AG20443 (cell line): ENCODE measurements at regions not wholly inside any gene's neighbourhood (a gene's known extent, or its start where the extent isn't known, plus 50 kb on each side); places are given as distances from the start of the nearest gene placed in this dataset.
"Not testable (repeated sequence)": the region's sequence is repeated elsewhere in the genome, so short reads cannot be mapped to it uniquely, and the experiment has no call there.

Source experiments
- DNase-seq: peaks from one replicate; pipeline ENCODE4 v3.0.0; 2012; ENCODE audit warnings: low spot score, mixed read lengths

DNA sequence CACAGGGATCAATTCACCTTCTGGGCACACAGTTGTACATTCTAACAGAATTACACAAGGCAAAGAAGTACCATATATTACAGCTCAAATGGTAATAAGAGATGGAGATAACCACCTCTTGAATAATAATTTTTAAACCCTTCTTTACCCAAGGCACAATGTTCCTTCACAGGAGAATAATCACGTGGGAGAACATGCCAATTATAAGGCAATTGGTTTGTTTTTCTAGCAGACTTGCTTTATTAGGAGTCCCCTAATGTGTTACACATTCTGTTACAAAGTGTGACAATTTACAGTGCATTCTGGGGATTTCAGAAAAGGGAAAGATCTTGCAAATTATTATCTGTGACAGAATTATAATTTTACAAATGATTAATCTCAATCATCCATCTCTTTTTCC lies 380.3 kb downstream of the RND3 start:
- no peak for DNase-seq

DNA sequence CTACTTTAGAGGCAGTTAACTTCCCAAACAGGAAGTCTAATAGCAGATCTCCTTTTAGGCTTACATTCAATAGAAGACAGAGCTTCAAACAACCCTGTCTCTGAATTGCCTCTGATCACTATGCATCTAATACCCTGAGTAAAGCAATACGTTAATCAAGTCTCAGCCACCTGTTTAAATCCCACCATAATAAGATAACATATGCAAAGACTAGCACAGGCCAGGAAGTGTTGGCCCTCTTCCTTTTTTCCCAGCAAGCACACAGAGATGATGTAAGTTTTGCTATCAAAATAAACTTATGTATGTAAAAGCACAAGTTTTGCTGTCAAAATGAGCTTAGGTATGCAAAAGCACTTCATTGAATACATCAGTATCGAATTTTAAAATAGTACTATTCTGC lies 385.5 kb downstream of the RND3 start:
- no peak for DNase-seq

DNA sequence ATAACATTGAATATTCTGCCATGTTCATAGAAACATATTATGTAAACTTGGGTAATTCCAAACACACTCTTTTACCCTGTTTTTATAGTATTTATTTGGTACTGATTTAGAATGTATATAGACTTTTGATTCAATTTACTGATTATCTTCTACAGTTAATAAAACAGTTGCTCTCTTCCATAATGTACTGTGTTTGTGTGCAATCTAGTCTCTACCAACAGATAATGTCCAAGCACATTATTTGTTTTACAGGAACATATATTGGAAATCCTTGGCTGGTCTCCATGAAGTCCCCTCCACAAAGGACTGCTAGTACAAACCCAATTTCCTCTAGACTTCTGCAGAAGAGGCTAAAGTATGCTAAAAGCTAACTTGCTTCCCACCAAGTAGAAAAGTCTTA lies 386.6 kb downstream of the RND3 start:
- no peak for DNase-seq

DNA sequence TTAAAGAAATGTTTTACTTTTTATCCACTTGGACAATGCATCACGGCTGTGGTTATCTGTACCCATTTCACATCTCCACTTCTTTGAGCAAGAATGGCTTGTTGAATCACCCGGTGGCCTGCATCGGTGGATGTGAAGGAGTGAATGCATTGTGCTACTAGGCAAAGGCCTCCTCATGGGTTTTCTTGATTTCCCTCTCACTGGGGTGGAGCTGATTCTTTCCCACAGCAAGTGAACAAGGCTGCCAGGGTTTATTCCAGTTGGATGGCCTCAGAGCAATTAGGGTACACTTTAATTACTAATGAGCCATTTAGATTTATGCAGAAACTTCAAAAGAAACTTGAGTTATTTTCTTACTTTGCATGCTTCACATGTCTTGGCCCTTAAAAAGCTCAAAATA lies 387.1 kb downstream of the RND3 start:
- no peak for DNase-seq

DNA sequence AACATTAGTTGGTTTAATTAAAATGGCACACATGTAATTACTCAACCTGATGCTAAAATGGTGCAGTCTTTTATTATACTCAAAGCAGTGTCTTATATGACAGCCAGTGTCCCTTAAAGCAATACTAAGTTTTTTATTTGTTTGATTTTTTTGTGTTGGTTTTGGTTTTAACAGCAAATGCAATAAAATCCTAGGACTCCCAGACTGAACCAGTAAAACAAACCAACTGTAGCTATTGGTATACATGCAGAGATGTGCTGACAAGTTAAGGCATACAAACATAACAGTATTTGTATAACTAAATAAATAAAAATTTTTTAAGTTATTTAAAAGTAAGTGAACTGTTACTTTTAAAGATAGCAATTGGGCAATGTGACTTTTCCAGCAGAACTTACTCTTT lies 387.7 kb downstream of the RND3 start:
- no peak for DNase-seq

DNA sequence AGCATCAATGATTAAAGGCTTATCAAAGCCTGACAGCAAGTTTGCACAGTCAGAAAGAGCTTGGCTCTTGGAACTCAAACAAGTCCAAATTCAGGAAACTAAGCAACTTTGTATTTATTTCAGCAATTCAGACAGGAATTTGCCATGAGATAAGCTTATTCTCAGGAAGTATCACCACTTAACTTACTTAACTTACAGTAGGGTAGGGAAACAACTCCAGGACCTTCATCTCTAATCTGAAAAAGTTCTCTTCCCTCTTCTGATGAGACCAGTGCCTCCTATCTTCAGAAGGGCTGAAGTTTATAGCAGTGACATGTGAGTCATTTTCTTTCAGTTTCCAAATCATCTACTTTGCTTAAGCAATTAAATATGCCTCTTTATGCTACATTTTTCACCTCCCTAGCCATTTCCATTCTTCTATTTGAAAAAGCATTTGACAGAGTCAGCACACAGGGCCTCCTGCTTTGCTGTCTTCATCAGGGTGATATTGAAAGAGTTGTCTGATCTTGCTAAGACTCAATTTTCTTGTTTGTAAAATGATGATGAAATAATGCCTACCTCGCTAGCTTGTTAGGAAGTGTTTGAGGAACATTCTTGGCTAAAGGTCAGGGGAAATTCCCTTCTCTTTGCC lies 389.5 kb downstream of the RND3 start:
- DNase-seq = peak; percentile 53

DNA sequence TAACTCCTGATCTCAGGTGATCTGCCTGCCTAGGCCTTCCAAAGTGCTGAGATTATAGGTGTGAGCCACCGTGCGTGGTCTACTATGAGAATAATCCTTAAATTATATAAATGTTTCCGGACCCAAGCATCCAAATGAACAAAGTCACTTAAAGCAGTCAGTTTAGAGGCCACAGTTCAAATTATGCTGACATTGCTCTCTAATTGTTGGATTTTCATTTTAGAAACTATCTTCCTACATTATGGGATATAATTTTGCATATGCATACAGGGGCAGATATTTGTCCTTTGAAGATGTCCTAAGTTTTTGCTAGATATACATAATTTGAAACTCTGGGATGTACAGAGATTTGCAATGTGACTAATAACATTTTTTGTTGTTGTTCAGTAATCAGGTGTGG lies 390.1 kb downstream of the RND3 start:
- no peak for DNase-seq

DNA sequence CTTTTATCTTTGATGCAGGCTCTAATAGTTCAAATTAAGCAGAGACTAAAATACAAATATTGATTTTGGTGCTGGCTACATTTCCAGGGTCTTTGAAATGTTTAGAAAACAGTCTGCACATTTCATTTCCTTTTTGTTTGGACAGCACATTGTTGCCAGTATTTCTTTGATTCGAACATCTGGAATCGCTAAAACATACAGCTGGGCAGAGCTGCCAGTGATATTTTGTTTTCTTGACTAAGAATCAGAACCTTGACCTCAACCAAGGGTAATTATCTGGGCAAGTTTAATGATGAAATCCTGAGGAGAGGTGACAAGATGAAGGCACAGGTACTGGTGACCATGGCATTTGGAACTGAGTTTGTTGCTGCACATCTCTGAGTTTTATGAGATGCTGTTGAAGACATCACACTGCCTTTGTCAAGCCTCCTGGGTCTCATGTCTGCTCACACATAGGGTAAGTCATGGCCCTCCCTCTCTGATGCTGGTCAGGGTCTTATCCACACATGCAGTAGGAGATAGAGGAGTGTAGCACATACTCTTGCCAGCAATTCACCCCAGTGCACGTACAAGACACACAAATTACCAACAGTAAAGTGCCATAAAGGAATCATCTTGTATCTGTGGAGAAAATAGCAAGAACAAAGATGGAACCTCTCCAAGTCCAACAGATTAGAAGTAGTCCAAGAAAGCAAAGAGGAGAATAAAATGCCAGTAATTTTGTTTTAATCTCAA lies 391.9 kb downstream of the RND3 start:
- DNase-seq = no peak

DNA sequence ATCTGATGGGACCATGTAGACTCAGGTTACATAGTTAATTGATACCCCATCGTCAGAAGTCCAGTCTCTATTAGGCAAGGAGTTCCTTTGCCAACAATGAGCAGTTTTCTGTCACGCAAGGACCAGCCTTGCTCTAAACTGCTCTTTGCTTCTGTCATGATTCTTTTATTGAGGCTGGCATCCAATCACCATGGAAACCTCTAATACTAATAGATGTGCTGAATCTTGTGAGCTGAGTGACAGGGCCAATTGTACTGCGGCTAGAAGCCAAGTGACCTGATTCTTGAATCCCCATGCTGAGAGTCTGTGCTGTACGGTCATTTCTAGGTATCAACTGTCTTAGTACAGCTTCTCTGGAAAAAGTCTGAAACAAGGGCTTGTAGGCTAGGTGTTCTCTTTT lies 395.6 kb downstream of the RND3 start:
- no peak for DNase-seq

DNA sequence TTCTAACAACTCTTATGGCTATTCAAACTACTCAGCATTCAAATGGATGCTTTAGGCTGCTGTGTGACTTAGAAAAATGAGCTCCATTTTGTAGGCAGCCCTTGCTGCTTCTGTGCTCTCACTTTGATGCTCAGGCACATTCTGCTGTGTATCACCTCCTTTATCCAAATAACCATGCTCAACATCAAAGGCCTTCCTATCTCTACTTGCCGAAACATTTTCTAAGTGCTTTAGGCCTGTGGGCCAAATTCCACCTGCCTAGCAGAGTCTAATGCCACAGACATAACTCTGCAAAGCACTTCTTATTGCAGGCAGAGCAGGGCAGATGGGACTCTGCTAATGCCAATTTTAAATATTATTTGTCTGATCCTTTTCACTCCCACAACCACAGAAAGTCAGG lies 397.4 kb downstream of the RND3 start:
- DNase-seq = no peak

DNA sequence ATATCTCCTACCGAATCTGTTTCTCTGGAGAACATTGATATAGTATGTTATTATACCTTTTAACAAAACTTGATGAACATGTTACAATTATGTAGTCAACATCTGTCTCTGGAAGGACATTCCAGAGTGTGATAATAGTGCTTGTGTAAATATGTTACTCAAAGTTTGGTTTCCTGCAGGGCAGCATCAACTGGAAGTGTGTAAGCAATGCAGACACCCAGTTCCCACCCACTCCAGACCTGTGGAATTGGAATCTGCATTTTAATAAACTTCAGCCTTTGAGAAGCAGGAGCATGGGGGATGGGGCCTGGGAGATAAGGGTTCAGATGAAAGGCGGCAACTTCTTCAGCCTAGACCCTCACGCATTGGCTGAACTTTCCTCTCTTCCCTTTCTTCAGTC lies 398.9 kb downstream of the RND3 start:
- DNase-seq = no peak

DNA sequence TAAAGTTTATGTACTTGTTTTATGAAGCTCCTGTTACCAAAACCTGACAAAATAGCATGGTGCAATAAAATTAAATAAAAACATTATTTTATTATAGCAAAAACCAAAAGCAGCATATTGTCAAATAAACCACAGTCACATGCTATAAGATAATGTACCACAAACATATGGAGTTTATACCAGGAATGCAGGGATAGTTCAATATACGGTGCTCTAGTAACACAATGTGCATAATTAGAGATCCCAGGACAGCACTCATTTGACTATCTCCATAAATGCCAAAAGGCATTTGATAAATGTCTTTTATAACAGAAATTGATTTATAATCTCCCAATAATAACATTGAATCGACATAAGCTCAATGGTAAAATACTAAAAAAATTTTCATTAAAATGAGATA lies 402.0 kb downstream of the RND3 start:
- DNase-seq = no peak

DNA sequence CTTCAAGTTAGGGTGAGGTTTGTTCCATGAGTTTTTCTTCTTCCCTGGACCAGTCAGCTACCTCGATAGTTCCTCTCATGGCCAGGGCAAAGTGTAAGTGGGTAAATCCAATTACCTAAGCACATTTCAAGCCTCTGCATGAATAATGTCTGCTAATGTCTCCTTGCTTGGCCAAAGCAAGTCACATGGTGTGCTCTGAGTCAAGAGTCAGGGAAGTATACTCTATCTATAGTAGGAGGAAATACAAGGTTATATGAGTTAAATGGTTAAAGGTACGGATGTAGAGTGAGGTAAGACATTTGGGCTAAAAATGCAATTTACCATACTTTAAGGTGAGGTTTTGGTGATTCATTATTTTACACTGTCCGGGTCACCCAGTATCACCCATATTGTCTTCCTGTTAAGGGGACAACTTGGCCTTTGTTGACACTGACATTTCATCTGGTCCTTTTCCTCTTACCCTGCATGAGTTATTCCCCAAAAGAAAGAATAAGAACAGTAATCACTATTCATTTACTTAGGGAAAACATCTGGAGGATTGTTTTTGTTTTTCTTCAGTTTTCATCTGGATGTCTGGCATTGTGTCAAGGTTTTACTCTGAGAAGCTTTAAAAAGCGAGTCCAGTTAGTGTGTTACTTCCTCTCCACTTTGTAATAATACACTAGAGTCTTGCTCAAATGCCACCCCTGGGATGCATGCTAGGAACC lies 405.5 kb downstream of the RND3 start:
- DNase-seq = no peak

DNA sequence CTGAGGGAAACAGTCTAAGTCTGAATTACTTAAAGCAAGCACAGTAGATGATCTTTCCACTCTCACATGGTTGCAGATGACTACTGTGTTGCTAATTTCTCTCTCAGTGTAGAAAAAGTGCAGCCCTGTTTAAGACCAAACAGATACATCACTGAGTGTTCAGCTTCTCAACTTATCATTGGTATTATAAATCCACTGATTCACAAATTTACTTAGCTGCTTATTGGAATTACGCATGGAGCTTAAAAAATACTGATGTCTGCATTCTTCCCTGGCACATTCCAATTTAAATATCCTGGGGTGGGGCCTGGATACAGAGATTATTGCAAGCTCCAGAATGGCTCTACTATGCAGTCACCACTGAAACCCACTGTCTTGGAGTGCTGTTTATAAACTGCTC lies 411.2 kb downstream of the RND3 start:
- peak; percentile 30 for DNase-seq

DNA sequence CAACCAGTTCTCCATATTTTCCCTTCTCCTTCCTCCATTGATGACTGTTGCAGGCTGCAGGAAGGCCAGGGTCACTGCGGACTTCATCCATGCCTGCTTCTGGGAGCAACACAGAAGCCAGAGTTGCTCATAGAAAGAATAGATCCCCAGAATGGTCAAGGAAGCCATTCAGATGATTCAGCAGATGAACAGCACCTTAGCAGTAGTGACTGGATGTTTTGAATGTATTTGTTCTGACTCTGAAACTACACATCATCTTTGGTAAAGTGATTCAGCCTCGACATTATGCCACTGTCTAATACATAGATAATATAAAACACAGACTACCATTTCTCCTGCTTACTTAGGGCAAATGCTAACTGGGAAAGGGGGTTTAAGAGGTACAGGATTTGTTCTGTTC lies 411.6 kb downstream of the RND3 start:
- peak; percentile 59 for DNase-seq

DNA sequence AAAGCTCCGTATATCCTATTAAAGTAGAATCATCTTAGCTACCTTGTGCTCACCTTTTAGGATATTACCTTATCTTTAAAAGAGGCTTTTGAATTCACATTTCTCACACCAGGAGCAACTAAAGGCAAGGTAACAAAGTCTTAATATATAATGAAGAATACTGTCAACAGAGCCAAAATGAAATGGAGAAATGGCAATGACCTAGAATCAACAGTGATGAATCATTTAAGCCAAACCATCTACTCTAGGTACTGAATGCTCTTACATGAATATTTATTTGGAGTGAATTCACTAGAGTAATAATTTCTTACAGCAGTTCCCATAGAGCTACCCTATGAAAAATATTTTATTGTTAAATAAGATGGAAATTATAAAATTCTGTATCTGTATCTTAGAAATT lies 421.0 kb downstream of the RND3 start:
- DNase-seq = no peak

DNA sequence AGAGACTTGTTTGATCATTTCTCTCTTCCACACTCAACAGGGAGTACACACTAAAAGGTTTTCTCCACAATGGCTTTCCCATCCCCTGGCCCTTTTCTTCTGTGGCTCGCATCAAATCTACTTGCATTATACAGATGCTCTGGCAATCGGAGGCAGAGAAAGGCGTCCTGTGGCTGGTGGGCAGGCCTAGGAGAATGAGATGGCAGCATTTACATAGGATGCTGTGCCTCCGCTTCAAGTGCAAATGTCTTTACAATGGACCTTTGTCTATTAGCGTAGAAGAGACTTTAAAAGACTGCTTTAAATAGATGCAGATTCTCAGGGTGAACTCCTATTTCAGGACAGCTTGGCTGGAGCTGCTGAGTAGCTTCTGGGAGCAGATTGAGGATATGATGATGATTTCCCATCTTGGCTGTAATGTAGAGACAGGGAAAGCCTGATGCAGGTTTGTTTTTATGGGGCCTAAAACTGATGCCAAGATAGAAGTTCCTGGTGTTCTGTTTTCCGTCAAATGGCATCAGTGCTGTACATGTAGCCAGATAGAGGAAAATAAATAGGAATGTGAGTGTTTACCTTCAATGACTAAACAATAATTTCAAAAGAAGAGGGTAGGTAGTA lies 423.4 kb downstream of the RND3 start:
- no peak for DNase-seq

DNA sequence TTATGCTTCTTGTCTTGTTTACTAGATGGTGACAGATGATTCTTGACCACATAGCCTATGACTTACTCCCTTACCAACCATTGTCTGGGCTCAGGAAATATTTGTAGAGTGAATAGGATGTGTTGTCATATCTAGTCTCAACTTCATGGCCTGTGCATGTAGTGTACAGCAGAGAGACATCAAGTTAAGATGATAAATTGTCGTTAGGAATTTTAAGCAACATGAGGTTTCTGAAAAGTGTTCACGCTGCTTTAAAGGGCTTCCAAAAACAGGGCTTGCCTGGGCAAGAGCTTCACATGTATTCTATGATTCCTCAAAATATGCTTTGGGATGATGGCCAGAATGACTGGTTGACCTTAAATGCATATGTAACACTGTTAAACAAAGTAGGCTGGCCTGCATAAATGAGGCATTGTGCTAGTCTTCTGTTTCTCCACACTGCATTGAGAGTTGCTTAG lies 424.0 kb downstream of the RND3 start:
- DNase-seq = peak; percentile 74

DNA sequence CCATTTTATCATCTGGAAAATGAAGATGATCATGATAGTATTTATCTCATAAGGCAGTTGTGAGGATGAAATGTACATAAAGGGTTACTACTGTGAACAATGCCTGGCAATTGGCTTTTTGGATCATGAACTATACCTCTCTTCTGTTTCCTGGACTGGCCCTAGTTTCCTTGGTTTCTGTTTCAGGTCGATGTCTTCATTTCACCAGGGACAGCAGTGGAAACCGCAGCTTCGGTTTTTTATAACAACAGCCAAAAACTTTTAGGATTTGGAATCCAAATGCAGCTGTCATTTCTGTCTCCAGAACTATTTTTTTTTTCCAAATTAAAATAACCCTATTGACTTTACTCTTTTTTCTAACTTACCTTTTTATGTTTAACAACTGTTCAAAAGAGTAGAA lies 425.1 kb downstream of the RND3 start:
- DNase-seq = peak; percentile 58

DNA sequence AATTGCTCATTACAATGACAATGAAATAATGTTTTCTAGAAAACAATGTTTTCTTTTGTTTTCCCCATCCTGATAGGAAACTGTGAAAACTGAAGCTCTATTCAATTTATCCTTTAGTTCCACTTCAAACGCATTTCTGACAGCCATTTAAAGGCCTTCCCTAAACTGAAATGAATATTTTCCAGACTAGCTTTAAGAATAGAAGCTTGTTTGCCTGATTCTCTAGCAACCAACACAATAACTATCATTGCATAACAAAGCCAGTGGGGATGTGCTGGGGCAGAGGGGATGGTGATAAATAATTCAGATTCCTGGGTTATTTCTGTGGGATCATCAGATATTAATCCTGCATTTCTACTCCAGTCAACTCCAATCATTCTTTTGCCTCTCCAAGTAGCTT lies 427.1 kb downstream of the RND3 start:
- peak; percentile 19 for DNase-seq

DNA sequence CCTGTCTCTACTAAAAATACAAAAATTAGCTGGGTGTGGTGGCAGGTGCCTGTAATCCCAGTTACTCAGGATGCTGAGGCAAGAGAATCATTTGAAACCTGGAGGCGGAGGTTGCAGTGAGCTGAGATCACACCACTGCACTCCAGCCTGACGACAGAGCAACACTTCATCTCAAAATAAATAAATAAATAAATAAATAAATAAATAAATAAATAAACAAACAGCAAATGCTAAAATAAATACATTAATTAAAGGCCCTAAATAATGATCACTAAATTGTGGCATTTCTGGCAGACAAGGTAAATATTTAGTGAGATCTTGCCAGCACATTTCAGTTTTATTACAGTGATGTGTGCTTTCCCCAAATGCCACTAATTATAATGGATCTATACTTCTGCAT lies 427.8 kb downstream of the RND3 start:
- DNase-seq = not testable (repeated sequence)

DNA sequence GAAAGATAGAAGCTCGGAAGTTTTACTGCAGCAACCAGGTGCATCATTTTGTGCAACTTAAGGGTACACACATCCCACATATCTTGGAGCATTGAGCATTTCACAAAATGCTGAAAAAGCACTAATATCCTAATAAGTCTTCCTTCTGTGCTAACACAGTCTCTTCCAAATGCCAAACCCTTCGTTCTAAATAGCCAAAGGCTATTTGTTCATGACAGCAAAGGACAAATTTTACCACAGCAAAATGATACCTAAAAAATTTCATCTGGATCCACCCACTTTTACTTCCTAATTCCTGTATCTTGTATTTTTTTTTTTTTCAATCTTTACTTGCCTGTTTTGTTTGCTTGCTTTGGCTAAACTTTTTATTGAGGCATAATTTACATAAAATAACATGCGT lies 435.0 kb downstream of the RND3 start:
- no peak for DNase-seq

DNA sequence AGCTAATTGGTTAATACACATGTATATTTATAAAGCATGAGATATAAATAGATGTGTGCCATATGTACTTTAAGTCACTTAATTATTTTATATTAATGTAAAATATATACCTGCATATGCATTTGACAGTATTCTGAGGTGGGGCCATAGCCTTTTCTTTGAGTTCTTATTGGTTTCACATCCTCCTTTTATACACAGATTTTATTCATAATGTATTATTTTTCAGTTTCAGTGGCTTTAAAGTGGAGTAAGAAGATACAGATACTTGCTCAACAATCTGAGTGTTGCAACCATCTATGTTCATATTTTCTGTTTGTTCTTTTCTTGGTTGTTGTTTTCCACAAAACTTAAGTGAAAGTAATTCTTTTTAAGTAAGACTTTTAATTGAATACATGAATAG lies 436.5 kb downstream of the RND3 start:
- no peak for DNase-seq
